HT1080 (cell line): ENCODE measurements at regions not wholly inside any gene's neighbourhood (a gene's known extent, or its start where the extent isn't known, plus 50 kb on each side); places are given as distances from the start of the nearest gene placed in this dataset. TPM values are rescaled to one million over a fixed set of nuclear protein-coding genes. Genes with fewer than 3 reads are reported as not detected.

ENCODE experiments used
- small RNA-seq: library from RNA; depleted of rRNA; stranded (forward); fragments of <200 nt; gene quantifications from one replicate; pipeline ENCODE3, GENCODE V24; 2014

Small RNAs in the stretch of these regions (small RNA-seq; reads per million reads assigned to genes)
- not detected for gene AC061975.2
